GM18517 (cell line): ENCODE measurements at regions not wholly inside any gene's neighbourhood (a gene's known extent, or its start where the extent isn't known, plus 50 kb on each side); places are given as distances from the start of the nearest gene placed in this dataset.
"Not testable (repeated sequence)": the region's sequence is repeated elsewhere in the genome, so short reads cannot be mapped to it uniquely, and the experiment has no call there.

Source experiments
- ATAC-seq: cut with Tn5 transposase; IDR thresholded peaks from one replicate; pipeline ENCODE4 v1.9.1; 2021; ENCODE audit warnings: mild to moderate bottlenecking, moderate library complexity; ENCODE audit not compliant: unreplicated experiment

DNA sequence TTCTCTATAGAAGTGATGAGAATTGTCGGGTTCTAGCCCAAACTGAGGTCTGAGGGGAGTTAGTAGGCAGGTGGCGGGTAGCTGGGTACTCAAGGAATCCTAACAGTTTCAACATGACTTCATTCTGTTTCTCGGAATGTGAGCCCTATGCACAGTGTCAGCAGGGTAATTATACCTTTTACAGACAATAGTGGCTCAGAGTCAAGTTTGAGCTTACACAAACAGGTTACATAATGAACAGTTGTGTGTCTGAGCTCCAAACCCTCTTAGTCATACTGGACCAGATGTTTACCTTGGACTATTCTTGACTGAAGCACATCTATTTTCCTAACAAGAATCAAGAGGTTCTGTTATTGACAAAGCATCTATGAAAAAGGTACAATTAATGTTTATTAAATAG is 1066.7 kb upstream of the PCDH20 start:
- no peak for ATAC-seq

DNA sequence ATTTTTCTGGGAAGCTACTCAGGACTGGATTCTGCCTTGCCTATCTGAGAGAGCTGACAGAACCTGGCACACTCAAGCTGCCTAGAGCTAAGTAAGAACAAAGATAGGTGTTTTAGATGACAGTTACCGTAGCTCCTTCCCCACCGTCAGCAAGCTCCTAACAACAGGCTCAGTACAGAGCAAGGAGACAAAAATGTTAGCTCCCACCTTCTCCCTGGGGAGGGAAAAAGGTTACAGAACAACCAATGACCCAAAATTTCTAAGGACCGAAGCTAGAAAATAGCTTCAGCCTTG is 1058.2 kb upstream of the PCDH20 start:
- ATAC-seq: no peak

DNA sequence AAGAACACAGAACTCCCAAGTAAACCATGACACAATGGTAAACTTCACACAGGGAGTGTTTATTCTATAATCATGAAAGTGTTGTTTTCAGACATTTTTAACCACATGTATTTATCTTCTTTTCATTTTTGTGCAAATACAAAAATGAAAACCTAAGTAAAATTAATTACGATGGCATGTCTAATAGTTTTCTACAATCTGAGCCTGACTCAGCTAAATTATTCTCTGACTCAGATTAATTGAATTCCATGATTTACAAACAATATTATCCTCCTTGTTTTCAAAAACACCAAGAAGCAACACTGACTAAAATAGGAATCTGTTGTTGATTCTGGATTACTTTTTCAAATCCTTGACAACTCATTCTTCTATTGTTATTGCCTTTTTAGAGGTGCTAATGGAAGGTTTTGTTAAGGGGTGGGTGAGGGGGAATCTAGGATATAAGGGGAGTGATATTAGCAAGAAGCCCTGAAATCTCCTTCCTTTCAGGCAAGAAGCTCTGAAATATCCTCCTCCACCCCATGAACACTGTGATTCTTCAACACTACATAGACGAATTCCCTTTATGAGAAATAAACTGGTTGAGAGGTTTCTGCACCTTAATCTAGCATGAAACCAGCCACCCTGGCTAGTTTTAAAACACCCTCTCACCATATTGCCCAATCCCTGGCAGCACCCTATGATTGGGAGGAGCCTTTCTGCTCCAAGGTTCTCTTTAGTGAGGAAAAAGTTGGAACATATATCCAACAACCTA is 1057.7 kb upstream of the PCDH20 start:
- no peak for ATAC-seq

DNA sequence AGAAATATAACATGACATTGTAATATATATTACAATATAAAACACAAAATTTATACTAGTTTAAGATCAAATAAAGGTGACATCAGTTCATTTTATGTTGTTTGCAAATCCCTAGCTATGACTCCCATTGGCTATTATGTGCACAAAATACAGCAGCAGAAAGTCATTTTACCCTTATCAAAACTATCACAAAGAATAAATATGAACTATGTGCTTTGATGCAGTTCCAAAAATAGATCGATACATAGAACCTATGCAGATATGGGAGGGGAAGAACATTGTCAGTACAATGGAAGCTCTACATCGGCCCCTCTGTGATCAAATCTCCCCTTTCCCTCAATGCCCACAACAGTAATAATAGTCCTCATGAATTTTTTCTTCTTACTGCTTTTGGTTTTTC is 1038.1 kb upstream of the PCDH20 start:
- no peak for ATAC-seq

DNA sequence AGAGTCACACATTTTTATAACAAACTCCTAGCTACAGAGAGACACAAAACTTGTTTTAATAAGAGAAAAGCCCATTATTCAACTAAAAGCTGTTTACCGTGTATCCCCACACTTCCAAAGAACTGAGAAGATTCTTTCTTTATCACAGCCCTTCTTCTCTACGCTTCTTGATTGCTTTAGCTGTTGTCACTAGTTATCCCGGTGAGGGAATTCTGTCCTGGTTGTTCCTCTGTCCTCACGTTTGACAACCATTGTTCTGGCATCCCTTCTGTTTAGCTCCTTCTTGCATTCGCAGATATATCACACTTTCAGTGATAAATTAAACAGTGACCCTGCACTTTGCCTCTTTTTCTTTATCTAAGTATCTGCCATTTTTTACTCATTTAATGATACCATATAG is 1035.1 kb upstream of the PCDH20 start:
- no peak for ATAC-seq

DNA sequence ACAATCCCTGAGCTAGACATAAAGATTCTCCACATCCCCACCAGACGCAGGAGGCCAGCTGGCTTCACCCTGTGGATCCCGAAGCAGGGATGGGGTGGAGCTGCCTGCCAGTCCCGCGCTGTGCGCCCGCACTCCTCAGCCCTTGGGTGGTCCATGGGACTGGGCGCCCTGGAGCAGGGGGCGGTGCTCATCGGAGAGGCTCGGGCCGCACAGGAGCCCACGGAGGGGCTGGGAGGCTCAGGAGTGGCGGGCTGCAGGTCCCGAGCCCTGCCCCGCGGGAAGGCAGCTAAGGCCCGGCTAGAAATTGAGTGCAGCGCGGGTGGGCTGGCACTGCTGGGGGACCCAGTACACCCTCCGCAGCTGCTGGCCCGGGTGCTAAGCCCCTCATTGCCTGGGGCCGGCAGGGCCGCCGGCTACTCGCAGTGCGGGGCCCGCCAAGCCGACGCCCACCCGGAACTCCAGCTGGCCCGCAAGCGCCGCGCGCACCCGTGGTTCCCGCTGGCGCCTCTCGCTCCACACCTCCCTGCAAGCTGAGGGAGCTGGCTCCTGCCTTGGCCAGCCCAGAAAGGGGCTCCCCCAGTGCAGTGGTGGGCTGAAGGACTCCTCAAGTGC is 1032.2 kb upstream of the PCDH20 start:
- ATAC-seq: not testable (repeated sequence)

DNA sequence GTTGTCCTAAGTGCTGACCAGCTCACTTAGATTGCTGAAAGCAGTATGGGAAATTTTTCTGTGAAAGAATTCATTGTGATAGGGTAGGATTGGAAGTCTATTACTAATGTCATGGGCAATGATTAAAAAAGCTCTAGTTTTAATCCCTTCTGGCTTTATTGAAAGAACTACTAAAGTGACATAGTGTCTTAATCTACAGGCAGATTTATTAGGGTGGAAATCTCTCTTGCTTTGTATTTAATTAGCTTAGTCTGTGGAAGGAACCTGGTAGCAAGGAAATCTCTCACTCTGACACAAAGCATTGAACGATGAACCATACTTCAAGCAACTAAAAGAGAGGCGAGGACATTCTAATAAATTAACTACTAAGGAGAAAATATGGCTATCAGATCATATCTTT is 1029.2 kb upstream of the PCDH20 start:
- ATAC-seq: no peak

DNA sequence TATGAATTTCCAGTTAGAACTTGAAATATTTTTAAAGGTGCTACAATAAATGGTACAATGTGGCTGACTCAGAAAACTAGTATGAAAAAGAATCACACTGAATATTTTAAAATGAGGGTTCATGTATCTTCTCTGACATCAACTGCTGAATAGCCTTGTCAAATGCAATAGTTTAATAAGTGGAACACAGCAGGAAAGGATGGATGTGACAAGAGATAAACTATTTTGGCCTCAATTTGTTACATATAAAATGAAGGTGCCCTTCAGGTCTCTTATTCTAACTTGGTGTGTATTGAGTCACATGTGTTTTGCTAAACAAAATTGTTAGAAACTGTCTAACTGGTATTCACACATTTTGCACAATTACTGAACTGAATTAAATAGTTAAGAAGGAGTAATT is 1018.4 kb upstream of the PCDH20 start:
- no peak for ATAC-seq

DNA sequence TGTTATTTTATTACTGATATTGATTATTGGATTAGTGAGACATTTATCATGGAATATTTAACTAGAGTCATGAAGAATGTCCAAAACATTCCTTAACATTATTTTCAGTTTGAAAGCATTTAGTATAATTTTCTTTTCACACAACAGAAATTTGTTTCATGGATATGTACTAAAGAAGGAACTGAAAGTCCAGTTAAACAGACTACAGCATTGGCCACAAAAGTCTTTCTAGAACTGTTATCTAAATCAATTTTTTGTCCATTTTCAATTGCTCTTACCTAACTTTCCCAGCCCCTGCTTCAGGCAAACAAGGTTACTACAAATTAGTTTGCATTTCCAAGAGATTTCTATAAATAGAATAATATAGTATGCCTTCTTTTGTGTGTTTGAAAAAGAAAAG is 1018.0 kb upstream of the PCDH20 start:
- no peak for ATAC-seq

DNA sequence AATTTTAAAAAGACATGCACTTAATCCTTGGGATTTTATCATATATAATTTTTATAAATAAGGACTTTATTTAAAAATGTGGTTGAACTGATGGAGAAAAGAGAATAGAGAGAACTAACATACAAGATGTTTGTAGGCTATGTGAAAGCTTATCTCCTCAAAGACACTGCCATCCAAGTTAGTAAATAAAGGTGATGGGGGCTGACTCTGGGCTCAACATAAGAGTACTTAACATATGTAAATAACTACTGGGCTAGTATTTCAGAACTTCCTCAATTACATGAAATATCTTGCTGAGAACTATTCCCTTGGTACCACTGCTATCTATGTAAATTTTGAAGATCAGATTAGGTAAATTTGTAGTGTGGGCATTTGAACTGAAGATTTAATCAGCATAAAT is 1017.3 kb upstream of the PCDH20 start:
- ATAC-seq: no peak

DNA sequence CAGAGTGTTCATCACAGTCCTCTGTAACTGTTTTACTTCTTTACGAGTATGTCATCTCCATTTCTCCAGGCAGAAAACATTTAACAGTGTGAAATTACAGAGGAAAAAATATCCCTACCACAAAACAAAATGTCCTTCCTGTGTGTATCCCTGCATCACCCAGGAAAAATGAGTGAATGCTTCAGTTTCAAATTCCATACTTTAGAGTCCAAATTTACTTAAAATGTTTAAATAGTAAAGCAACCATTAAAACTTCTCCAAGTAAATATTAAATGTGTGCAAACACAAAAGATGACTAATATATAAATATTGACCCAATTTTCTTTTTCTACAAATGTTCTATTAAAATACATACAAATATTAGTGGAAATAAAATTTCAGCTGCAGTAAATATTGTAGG is 1016.6 kb upstream of the PCDH20 start:
- ATAC-seq: no peak

DNA sequence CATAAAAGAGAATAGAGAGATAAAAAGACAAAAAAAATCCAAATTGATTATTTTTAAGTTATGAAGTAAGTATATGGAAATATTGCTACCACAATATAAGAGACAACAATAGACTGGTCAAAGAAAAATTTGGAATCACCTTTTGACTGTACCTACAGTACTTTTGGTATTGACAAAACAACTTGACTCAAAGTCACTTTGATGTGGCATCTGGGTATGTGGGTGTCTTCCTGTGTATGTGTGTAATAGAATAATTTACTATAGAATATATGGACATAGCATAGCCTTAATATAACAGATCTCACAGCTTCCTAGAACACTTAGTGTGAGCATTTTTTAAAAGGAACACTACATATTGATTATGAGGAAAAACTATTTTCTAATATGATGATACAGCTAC is 1016.2 kb upstream of the PCDH20 start:
- no peak for ATAC-seq

DNA sequence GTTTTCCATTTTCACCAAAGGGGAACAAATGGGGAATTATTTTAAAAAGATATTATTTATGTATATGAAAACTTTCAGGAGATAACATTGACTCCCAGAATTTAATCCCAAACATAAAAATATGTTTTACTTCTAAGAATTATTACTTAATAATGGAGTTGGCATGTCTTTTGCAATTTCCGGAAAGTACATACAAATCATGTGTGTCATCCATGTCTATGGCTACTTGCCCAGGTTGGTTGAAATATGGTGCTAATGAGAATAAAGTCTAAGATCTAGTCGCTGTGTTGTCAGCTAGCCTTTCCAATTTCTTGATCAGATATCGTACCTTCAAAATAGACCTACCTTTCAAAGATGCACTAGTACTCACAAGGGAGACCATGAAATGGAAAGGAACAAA is 1003.2 kb upstream of the PCDH20 start:
- no peak for ATAC-seq

DNA sequence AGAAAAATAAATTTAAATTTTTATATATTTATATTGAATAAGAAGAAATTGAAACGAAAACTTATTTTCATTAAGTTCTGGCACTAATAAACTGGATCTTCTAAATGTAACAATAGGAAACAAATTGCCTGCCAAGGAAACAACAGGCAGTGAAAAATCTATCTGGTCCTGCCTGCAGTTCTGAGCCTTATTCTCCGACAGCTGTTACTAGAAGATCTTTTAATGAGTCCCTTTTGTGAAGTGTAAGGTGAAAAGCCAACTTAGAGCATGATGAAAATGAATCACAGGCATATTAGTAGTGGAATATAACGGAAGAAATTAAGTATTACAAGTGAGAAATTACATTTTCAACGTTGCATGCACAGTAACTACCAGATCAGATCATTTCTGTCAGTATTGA is 1002.7 kb upstream of the PCDH20 start:
- ATAC-seq: no peak

DNA sequence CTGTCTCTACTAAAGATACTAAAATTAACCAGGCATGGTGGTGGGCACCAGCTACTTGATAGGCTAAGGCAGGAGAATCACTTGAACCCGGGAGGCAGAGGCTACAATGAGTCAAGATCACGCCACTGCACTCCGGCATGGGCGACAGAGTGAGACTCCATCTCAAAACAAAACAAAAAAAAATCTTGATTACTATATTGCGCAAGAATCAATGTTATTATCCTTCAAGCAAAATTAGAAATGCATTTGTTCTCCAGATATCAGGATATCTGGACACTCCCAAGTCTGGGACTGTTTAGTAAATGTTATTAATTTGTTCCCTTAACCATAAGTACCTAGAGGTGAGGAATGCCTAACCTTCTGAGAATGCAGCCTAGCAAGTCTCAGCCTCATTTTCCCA is 992.2 kb upstream of the PCDH20 start:
- no peak for ATAC-seq

DNA sequence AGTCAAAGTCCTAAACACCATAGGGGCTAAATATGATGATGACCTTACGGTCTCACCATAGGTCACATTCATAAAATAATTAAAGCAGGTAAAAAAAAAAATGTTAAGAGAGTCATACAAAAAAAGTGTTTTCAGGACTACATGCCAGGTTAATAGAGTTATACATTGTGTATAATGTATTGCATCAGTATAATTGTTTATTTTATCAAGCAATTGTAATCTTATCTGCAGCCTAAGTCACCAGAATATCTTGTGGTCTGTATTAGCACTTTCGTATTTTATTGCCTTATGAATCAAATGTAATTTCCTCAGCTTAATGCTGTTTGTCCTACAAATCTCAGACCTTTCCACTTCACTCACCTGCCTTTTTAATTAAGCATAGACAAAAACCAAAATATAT is 972.9 kb upstream of the PCDH20 start:
- no peak for ATAC-seq

DNA sequence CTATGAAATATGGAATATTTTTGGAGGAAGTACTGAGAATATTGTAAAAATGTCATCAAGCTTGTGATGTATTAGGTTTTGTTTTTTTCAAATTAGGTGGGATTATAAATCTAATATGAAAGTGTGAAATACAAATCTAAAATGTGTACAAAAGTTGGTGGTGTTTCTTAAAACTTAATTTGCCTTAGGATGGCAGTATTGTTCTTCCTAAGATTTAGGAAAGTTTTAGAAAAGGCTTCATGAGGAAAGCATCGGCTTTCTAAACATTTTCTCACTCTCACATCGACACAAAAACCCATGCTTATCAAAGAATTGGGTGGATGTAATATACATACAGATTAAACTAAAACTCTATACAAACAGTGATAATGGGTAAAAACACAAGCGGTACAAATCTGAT is 972.0 kb upstream of the PCDH20 start:
- no peak for ATAC-seq

DNA sequence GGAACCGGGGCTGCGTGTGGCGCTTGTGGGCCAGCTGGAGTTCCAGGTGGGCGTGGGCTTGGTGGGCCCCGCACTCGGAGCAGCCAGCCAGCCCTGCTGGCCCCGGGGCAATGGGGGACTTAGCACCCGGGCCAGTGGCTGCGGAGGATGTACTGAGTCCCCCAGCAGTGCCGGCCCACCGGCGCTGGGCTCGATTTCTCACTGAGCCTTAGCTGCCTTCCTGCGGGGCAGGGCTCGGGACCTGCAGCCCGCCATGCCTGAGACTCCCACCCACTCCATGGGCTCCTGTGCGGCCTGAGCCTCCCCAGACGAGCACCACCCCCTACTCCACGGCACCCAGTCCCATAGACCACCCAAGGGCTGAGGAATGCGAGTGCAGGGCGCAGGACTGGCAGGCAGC is 963.6 kb upstream of the PCDH20 start:
- not testable (repeated sequence) for ATAC-seq

DNA sequence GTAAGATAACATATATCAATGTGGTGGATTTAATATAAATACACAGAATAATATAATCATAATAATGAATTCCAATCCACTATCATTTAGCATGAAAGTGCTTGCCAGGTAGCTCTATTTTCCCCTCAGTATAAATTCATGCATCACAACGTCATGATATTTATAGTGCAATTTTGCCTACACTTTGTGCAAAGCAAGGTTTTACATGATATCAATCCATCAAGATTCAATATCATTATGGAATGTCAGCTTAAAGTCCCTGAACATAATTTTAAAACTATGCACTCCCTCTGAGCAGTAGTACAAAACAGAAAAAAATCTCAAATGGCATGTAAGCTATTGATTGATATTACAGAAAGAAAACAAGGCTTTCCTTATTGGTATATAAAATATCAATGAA is 962.2 kb upstream of the PCDH20 start:
- no peak for ATAC-seq

DNA sequence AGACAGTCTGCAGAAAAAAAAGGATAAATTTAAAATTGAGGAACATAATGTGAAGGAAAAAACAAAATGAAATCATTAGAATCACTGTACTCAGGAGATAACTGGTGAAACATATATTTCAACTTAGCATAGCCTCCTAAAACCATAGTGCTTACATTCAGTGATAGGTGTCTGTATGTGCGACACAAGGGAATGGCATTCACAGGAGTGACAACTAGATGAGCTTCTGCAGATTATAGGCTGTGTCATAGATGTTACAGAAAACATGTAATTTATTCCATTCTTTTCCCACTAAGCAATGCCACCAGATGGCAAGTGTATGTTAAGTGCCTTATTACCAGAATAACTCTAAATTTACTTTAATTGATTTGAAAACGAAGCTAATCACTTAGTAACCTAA is 960.0 kb upstream of the PCDH20 start:
- ATAC-seq: no peak

DNA sequence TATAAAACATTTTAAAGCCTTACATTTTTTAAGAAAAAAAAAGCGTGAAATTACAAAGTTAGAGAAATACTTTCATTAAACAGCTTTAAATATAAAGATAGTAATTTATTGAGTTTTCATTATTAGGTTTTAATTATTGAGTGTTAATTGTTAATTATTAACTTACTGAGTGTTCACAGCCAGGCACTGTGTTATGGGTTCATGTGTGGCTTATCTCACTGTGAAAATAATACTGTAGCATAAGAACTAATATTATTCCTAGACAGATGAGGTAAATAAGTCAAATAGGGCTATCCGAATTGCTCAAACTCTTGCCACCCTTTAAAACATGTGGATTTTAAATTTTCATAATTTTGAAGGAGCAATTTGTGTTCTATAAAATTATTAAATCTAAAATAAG is 956.1 kb upstream of the PCDH20 start:
- ATAC-seq: no peak

DNA sequence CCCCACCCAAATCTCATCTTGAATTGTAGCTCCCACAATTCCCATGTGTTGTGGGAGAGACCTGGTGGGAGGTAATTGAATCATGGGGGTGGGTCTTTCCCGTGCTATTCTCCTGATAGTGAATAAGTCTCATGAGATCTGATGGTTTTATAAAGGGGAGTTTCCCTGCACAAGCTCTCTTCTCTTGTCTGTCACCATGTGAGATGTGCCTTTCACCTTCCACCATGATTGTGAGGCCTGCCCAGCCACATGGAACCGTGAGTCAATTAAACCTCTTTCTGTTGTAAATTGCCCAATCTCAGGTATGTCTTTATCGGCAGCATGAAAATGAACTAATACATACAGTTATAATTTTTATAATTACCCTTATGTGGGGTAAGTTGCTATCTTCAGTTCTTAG is 952.3 kb upstream of the PCDH20 start:
- not testable (repeated sequence) for ATAC-seq

DNA sequence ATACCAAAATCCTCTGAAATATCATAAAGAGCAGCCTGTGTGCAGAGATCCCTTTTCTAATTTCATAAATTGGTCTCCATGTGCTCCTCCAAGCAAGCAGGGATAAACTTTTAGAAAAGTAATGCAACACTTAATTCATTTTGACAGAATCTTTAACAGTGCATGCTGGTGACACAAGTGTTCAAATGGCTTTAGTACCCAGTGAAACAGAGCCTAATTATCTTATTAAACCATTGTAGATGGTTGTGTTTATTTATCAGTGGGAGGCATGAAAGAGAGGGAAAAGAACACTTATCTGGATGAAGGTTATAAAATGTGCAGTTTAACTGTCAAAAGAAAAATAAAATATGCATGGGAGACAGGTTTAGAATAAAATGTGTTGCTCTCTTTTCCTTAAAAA is 945.0 kb upstream of the PCDH20 start:
- no peak for ATAC-seq
